ENCODE measurements at regions not wholly inside any gene's neighbourhood (a gene's known extent, or its start where the extent isn't known, plus 50 kb on each side); places are given as distances from the start of the nearest gene placed in this dataset.
"Not testable (repeated sequence)": the region's sequence is repeated elsewhere in the genome, so short reads cannot be mapped to it uniquely, and the experiment has no call there.

DNA sequence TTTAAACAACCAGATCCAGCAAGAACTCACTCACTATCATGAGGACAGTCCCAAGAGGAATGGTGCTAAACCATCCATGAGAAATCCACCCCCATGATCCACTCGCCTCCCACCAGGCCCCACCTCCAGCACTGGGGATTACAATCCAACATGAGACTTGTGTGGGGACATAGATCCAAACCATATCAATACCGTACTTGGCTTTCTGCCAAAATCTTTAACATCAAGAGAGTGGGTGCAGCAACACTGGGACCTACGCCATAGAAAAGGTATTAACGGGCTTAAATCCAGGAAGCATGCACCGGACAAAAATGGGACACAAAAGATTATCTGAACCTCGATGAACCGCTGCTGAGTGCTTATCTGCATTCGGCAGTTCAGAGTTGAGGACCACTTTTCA, 322.3 kb upstream of the ARID1B start:
- DNase-seq (ENCODE audit: low spot score) = no peak

DNA sequence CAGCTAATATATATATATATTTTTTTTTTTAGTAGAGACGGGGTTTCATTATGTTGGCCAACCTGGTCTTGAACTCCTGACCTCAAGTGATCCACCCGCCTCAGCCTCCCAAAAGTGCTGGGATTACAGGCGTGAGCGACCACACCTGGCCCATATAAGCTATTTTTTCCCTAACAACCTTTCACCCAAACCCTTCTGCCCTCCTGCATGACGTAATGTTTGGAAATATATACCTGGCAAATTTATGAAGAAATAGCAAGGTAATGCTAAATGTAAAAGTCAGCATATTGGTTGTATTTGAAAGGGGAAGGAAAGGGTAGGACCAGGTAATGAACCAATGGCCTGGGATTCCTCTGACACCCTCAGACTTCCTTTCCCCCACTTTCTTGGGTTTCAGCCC, 325.5 kb upstream of the ARID1B start:
- DNase-seq (ENCODE audit: low spot score) = no peak

DNA sequence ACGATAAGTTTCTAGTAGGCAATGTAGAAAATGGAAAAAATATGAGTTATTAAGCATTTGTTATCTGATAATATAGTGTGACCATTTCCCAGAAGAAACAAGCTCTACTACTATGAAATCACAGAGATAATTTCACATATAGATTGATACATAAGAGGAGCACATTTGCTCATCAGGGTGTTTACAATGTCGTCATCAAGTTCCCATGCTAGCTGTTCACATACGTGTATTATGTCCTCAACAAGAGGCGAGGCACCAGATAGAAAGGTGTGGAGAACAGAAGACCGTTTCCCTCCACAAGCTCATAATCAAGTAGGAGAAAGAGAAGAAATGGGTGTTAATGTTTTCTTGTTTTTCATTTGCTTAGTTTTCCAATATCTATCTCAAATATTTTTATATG, 326.1 kb upstream of the ARID1B start:
- no peak for DNase-seq (ENCODE audit: low spot score)

DNA sequence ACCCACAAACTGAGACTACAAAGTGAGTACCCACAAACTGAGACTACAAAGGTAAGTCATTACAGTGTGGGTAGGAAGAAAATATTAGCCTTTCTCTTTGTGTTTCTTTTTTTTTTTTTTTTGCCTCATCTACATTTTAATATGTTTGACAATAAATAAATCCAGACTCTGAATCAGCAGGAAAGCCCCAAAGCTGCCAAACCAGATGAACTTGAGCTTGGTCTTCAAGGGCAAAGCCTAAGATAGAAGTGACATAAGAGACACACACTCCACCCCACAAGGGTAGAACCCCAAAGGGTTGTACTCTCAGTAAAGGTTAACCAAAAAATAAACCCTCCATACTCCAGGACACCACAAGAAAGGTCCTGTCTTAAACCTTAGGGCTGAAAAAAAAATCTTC, 326.8 kb upstream of the ARID1B start:
- DNase-seq (ENCODE audit: low spot score) = no peak

DNA sequence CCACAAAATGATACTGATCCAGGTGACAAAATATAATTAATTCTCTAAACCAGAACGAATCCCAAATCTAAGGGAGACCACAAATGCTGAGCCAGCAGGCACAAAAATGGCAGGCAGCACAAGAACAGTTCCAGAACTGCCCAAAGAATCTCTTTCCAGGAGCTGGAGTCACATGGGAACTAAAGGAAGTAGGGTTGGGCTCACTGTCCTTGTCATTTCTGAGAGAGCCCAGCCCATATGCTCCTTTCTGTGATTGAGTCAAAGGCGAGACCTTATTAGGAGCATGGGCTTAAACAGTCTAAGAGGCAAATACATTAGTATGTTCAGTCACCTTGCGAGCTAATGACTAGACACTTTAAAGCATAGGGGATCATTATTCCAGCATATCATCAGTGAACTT, 327.6 kb upstream of the ARID1B start:
- no peak for DNase-seq (ENCODE audit: low spot score)

DNA sequence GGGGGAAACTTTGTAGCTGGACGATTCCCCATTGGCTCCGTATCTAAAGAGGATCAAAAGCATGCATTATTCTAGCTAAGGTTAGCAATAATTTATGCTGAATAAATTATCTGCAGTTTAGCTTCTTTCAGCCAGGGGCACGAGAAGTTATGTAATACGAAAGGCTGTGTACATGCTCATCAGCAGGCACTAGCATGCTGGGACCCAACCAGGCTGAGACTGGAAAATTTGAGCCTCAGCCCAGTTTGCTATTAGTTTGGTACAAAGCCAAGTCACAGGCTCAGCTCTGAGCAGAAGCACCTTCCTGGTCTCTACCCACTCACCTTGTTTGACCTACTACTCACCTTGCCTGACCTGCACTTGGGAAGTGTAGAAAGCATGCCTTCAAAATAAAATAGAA, 328.1 kb upstream of the ARID1B start:
- DNase-seq (ENCODE audit: low spot score) = no peak

DNA sequence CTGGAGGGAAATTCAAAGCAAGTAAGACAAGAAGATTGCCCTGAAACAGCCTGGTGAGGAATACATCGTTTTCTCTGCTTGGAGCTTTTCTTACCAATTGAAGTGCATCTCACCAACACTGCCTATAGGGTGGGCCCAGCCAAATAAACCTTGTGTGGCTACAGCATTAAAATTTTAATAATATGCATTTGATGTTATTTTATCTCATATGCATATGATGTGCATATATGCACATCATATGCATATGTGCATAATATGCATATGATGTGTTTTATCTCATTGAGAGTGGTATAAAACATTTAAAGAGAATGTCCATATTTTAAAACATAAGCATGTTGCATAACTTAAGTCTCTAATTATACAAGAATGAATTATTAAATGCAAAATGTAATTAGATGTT, 328.6 kb upstream of the ARID1B start:
- no peak for DNase-seq (ENCODE audit: low spot score)

DNA sequence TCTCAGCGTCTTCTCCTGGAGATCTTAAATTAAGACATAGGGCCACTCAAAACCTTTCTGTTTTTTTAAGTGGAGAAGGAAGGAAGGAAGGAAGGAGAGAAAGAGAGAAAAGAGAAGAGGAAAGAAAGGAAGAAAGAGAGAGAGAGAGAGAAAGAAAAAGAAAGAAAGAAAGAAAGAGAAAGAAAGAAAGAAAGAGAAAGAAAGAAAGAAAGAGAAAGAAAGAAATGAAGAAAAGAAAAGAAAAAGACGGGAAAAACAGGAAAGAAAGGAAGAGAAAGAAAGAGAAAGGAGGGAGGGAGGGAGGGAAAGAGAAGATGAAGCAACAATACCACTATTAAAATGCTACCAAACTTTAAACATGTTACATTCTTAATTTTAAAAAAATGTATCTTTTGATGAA, 336.5 kb upstream of the ARID1B start:
- no peak for DNase-seq (ENCODE audit: low spot score)

DNA sequence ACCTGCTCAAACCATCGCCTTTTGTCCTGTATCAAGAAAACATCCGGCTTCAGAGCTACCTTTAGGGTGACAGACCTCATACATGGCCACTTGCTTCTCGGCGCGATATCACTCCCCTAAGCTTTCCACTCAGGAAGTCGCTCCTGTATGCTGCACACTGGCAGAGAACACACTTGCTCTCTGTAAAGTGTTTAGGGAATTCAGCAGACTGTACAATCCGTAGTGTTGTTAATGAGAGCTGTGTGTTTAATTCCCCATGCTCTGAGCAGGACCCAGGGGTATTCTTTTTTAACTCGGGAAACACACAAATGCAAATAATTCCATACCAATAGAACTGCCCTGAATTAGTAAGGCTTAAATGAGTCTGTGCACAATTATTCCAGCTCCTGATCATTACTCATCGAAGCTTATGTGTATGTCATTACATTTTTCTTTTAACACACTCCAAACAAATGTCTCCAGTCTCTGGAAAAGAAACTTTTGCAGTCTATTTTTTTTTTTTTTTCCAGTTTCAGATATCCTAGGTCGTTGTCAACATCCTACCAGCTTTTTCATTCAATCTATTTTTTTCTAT, 338.7 kb upstream of the ARID1B start:
- no peak for DNase-seq (ENCODE audit: low spot score)

DNA sequence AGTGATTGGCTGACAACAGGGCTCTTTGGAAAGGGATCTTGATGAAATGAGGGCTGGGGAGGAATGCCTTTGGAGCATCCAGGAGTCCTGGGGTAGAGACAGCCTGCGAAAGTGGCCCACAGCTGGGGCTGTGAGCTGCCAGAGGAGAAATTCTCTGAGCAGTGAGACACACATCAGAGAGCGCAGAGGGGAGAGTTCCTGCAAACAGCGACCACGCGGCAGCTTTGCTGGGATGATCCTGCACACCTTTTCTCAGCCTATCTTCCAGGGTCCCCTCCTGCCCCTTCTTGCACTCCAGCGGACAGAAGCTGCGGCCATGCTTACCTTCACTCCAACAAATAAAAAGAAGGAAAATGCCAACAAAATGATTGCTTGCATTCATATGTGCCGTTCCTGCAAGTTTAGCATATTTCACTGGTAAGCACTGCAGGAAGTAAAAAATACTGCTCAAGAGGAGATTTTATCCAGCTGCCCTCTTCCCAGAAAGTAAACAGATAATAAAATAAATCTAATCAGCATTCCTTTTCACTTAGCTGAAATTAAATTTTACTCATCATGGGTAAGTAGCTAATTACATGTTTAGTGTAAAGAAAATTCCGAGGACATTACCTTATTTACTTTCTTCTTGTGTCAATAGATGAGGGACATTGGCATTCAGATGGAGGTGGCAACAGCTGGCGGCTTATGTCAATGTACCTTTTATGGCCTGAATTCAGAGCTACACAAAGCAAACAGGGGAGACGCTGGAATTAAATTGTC, 339.9 kb upstream of the ARID1B start:
- no peak for DNase-seq (ENCODE audit: low spot score)

DNA sequence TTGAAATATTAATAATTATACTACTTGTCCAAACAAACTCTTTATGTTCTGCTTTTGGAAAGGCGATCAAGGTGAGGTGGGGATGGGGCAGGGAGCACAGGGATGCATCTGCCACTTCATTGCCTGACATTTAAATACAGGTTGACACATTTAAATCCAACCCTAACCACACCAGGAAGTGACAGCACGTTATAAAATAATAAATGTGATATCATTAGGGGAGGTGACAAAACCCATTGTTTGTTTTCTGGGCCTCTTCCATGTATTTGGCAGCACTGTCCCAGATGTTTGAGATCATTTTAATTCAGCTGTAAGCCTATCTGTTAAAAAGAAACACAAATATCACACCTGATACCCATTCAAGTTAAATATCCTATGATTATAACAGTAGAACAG, 342.4 kb upstream of the ARID1B start:
- no peak for DNase-seq (ENCODE audit: low spot score)

DNA sequence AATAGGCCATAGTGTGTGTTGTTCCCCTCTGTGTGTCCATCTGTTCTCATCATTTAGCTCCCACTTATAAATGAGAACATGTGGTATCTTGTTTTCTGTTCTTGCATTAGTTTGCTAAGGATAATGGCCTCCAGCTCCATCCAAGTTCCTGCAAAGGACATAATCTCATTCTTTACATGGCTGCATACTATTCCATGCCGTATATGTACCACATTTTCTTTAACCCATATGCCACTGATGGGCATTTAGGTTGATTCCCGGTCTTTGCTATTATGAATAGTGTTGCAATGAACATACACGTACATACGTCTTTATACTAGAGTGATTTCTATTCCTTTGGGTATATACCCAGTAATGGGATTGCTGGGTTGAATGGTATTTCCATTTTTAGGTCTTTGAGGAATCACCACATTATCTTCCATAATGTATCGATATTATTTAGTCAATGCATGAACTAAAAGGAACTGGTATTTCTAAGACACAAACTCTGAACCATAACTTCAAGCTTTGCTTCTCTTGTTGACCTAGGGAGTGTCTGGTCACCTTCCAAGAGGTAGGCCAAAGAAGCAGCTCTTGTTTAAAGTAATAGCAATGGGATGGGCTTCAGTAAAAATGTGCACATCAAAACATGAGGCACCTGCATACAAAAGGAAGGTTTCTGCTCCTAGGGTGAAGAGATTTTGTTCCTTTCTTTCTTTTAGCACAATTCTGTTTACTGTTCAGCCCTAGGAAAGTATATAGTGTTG, 343.0 kb upstream of the ARID1B start:
- no peak for DNase-seq (ENCODE audit: low spot score)

DNA sequence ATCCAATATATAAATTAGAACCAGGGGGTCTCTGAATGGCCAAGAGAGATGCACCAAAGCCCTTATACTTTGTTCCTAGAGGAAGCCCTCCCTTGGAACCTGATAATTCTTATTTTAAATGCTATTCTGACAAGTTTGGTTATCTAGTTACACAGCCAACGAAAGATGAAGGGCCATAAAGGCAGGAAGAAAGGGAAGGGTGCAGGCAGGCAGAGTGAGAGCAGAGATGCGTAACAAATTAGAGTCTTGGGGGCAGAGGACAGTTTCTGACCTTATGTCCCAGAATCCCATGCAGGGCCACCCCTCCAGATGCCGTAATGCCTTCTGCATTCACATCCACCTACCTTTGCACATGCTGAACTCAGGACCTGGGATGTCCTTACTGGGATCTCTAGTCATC, 344.6 kb upstream of the ARID1B start:
- no peak for DNase-seq (ENCODE audit: low spot score)

DNA sequence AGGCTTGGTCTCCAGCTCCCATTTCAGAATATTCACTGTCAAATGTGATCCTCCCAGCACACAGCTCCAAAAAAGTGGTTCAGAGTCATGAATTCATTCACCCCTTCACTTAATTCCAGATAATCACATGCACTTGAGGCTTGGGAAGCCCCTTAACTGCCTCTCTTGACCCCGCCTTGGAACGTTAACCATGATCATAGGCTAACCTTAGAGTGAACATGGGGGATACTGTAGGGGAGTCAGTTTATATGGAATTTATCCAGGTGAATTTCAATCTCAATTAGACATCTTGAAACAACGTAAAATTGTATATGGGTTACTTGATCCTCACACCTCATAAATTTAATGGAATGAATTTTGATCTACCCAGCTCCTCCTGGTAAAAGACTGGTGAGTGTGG, 346.8 kb upstream of the ARID1B start:
- DNase-seq (ENCODE audit: low spot score) = no peak

DNA sequence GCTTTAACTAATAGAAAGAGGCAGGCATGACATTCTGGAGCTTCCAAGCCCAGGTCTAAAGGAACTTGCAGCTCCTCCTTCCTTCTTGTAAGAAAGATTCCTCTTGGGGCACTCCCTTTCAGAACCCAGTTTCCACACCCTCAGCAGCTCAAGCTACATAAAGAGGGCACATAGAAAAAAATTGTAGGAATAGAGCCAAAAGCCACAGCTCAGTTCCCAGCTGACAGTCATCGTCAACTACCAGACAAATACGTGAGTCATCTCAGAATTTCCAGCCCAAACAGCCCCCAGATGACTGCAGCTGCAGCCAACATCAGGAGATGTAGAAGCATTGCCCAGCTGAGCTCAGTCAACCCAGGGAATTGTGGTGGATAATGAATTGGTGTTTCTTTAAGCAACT, 349.8 kb upstream of the ARID1B start:
- DNase-seq (ENCODE audit: low spot score) = no peak

DNA sequence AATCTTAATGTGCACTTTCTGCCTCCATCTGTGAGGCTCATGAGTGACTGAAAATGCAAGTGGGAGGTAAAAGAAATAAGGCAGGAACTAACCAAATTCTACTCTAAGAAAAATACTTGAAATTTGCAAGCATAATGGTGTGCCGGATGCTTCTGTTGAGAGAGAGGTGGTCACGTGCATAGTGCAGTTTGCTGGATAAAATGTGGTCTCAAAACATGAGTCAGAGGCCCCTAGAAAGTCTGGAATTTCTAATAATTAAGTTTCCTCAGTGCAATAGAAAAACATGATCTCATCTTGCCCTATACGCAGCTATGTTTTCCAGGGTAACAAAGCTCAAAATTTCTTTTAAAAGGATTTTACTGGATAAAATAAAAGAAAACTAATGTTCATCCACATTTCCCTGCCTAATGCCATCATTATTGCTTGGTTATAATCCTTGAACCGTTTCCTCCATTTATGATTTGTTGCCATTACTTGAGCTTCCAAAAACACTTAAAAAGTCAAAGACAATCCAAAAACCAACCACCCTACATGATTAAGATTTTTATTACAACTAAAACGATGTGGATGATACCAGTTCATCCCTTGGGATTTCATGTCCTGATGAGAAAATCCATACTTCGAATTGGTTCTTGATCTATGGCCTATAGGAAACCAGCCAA, 351.7 kb upstream of the ARID1B start:
- DNase-seq (ENCODE audit: low spot score) = no peak

DNA sequence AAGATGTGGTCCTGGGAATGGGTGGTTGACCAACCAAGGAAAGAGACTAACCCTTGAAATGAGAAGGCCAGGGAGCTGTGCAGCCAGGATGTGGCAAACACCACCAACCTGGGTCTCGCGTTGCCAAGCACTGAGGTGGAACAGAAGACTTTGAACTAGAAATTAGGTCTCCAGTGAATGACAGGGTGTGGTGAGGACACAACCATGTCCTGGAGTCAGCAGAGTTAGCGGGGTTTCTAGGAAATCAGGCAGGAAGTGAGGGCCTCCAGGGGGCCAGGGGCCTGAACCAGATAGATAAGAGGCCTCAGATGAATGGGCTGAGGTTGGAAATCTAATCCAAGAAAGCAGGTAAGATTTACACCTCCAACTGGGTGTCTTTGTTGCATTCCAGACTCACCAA, 353.3 kb upstream of the ARID1B start:
- DNase-seq (ENCODE audit: low spot score) = no peak

DNA sequence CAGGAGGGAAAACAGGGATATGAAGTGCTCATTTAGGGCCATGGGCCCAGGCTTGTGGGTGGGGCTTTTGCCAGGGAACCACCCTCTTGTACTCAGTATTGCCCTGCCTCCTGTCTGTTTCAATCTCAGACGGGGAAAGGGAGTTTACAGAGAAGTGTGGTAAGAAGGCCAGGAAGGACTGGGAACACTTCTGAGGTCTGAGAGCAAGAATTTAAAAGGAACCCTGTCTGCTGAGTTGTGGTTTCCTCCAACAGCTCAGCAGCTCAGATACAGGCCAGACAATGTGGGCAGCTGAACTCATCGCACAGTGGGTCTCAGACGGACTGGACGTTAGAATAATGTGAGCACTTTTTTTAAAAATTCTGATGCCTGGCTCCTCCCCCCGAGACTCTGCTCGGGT, 354.1 kb upstream of the ARID1B start:
- no peak for DNase-seq (ENCODE audit: low spot score)

DNA sequence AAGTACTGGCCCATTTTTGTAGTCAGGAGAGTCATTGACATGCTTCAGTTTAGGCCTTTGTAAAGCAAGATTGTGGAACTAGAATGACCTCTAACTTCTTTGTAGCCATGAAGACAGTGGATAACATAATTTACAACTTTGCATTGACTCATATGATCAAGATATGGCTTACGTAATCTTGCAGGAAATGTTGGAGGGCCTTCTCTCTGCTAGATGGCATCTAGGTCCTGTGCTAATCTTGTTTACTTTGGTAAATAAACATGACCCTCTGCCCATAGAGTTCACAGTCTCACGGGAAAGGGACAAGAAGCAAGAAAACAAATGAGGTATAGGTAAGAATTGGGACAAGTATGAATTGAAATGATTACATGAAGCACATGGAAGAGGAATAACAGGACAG, 355.2 kb upstream of the ARID1B start:
- DNase-seq (ENCODE audit: low spot score) = no peak

DNA sequence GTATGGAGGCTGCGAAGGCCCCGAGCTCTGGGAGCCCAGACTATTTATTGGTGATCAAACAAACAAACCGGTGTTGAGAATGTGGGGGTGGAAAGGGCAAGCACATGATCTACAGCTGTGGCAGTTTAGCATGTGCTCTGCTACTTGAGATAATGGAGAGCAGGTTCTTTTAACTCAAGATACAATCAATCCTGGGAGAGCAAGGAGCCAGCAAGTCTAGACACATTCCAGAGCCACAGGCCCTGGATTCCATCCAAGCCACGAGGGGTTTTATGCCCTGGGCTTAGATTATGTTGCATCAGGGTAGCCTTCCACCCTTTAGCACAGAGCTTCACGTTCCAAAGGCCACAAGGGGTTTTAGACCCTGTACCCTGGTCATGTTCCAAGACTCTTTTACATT, 355.9 kb upstream of the ARID1B start:
- not testable (repeated sequence) for DNase-seq (ENCODE audit: low spot score)

DNA sequence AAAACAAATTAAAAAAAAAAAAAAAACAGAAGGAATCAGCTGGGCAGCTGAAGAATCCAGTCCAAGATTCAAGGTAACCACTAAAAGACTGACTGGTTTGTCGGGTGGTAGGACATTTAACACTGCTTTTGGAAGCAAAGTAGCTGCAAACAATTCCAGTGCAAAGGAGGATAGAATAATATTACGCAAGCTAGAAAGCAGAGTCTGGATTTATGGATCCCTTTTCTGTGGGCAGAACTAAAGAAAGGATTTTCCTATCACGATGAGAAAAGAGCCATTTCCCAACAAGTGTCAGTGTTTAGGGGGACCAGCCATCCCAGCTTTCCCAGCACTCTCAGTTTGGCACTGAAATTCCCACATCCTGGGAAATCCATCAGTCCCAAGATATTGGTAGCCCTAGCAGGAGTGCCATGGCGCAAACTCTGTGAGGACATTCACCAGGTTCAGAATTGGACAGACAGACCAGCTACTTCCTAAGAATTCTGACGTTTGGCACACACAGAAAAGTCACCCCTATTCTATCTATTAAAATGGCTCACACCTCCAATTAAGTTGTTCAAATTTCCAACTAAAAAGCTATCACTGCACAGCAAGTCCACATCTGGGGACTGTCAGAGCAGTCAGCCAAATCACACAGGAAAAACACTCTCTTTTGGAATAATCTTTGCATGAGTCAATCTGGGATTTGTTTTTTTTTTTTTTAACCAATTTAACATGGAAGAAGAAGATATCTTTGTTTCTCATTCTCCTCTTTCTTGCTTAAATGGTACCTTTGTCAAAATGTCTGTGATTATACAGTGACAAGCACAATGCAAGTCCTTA, 356.8 kb upstream of the ARID1B start:
- no peak for DNase-seq (ENCODE audit: low spot score)
